Endothelial cell of umbilical vein (primary cell): ENCODE measurements at regions not wholly inside any gene's neighbourhood (a gene's known extent, or its start where the extent isn't known, plus 50 kb on each side); places are given as distances from the start of the nearest gene placed in this dataset.

Experiments used
- BruUV-seq: library from RNA; stranded (reverse); fragments of 400-500 nt; replicated peaks from 2 replicates; lab custom pipeline; 2021; lab: Mats Ljungman, UMichigan
- CTCF ChIA-PET: fragments of 300-600, 350-600 bp; sonication (Branson Sonifier 250); formaldehyde crosslinking; loops from one replicate; lab custom pipeline; 2021; ENCODE audit warnings: antibody characterized with exemption, inconsistent platforms; lab: Charles Lee
- POLR2A ChIA-PET: fragments of 300-600, 350-600 bp; sonication (Branson Sonifier 250); formaldehyde crosslinking; loops from one replicate; lab custom pipeline; 2021; ENCODE audit warnings: antibody characterized with exemption, inconsistent platforms; lab: Charles Lee
- DNase-seq: peaks from one replicate; pipeline ENCODE4 v3.0.0-alpha.2; 2011; ENCODE audit warnings: low read depth, low spot score
- FAIRE-seq: peaks from 2 replicates; lab custom pipeline; 2011; peaks lifted over from hg19 to GRCh38; lab: Jason Lieb, UNC
- H2AFZ ChIP-seq: 2 replicates; pipeline ENCODE4 v1.6.0; 2012; ENCODE audit warnings: low read depth, low read length, control low read depth, inconsistent platforms
- H3K27ac ChIP-seq: 2 replicates; pipeline ENCODE4 v1.5.1; 2011; ENCODE audit warnings: low read depth, mild to moderate bottlenecking, control low read depth, low read length, moderate library complexity; ENCODE audit not compliant: insufficient read depth
- H3K27me3 ChIP-seq, 2 experiments: 2 replicates each; pipeline versions ENCODE4 v1.6.0 to v1.6.1; 2011; ENCODE audit warnings: low read length in 2 of 2, mixed read lengths in 1 of 2; ENCODE audit not compliant: control insufficient read depth in 2 of 2, insufficient read depth in 2 of 2
- H3K36me3 ChIP-seq, 2 experiments: 2 replicates in 1 of 2; 3 replicates in 1 of 2; pipeline ENCODE4 v1.5.1; 2011; ENCODE audit warnings: low read length in 2 of 2, mild to moderate bottlenecking in 1 of 2, moderate library complexity in 1 of 2; ENCODE audit not compliant: control insufficient read depth in 2 of 2, insufficient read depth in 2 of 2; ENCODE audit errors: extremely low read depth in 1 of 2
- H3K4me1 ChIP-seq: 3 replicates; pipeline ENCODE4 v1.5.1; 2011; ENCODE audit warnings: mild to moderate bottlenecking, low read length; ENCODE audit not compliant: control insufficient read depth, insufficient read depth; ENCODE audit errors: extremely low read depth
- H3K4me2 ChIP-seq: 2 replicates; pipeline ENCODE4 v1.6.1; 2011; ENCODE audit warnings: low read length, control low read depth, mixed read lengths; ENCODE audit not compliant: insufficient read depth
- H3K4me3 ChIP-seq, 3 experiments: fragments of 200-600 bp in 1 of 3; sonication (generic), shearing (Covaris generic) in 1 of 3; replicated peaks in 1 of 3; 2 replicates each; pipeline ENCODE4 v1.5.1; 2011 to 2016; ENCODE audit warnings: control low read depth in 3 of 3, low read length in 3 of 3, mild to moderate bottlenecking in 2 of 3, inconsistent platforms in 1 of 3, low read depth in 1 of 3, moderate library complexity in 1 of 3; ENCODE audit not compliant: insufficient read depth in 1 of 3
- H3K79me2 ChIP-seq: 2 replicates; pipeline ENCODE4 v1.6.0; 2012; ENCODE audit warnings: low read length, inconsistent platforms; ENCODE audit not compliant: control insufficient read depth, insufficient read depth
- H3K9ac ChIP-seq: replicated peaks from 2 replicates; pipeline ENCODE3; 2011; ENCODE audit warnings: low read length, control low read depth; ENCODE audit not compliant: insufficient read depth; ENCODE audit errors: extremely low read depth
- H3K9me1 ChIP-seq: replicated peaks from 3 replicates; pipeline ENCODE4 v1.6.0; 2011; ENCODE audit warnings: mild to moderate bottlenecking, low read length; ENCODE audit not compliant: control insufficient read depth, insufficient read depth; ENCODE audit errors: extremely low read depth
- H3K9me3 ChIP-seq: replicated peaks from 2 replicates; pipeline ENCODE4 v1.5.1; 2012; ENCODE audit warnings: low read length, inconsistent platforms; ENCODE audit not compliant: control insufficient read depth, insufficient read depth
- H4K20me1 ChIP-seq: replicated peaks from 2 replicates; pipeline ENCODE3; 2011; ENCODE audit warnings: mild to moderate bottlenecking, low read length; ENCODE audit not compliant: control insufficient read depth, insufficient read depth; ENCODE audit errors: extremely low read depth
- EZH2 ChIP-seq: IDR thresholded peaks from 2 replicates; pipeline ENCODE4 v1.6.1; 2012; ENCODE audit warnings: borderline replicate concordance, low read depth, mild to moderate bottlenecking, moderate library complexity, low read length, inconsistent platforms; ENCODE audit not compliant: severe bottlenecking
- FOS ChIP-seq: IDR thresholded peaks from 2 replicates; pipeline ENCODE4 v1.6.1; 2011; ENCODE audit warnings: mild to moderate bottlenecking, low read length, moderate library complexity, borderline replicate concordance; ENCODE audit not compliant: insufficient read depth
- GATA2 ChIP-seq: IDR thresholded peaks from 2 replicates; pipeline ENCODE4 v1.7.0; 2011; ENCODE audit warnings: low read depth, mild to moderate bottlenecking, moderate library complexity, mixed read lengths, low read length; ENCODE audit not compliant: insufficient read length, insufficient read depth
- JUN ChIP-seq: IDR thresholded peaks from 2 replicates; pipeline ENCODE4 v1.6.1; 2011; ENCODE audit warnings: borderline replicate concordance, low read depth; ENCODE audit not compliant: insufficient read length, insufficient read depth
- MAX ChIP-seq: IDR thresholded peaks from 2 replicates; pipeline ENCODE4 v1.6.1; 2011; ENCODE audit not compliant: insufficient read depth, insufficient read length
- MYC ChIP-seq: IDR thresholded peaks from one replicate; pipeline ENCODE4 v1.6.1; 2011; ENCODE audit warnings: mild to moderate bottlenecking, low read depth, low read length
- POLR2A ChIP-seq: IDR thresholded peaks from 2 replicates; pipeline ENCODE4 v1.6.1; 2012; ENCODE audit warnings: low read depth, mild to moderate bottlenecking, control low read depth, low read length
- POLR2AphosphoS5 ChIP-seq: IDR thresholded peaks from 2 replicates; pipeline ENCODE4 v1.6.1; 2012; ENCODE audit warnings: low read depth, mild to moderate bottlenecking, control low read depth, low read length, moderate library complexity; ENCODE audit not compliant: insufficient read depth
- dilution Hi-C: fragments of 300-500 bp; cut with MboI; formaldehyde crosslinking; loops from one replicate; pipeline ENCODE4 v1.15.0; 2019; ENCODE audit warnings: low sequenced_read_pairs; ENCODE audit not compliant: extremely low pct_ligation_motif_present
- intact Hi-C: fragments of 100-400 bp; cut with micrococcal nuclease; formaldehyde crosslinking; loops from one replicate; pipeline ENCODE4 v1.10.0; 2022
- TF ChIP-seq, protein P1 (sequence below), 2 donors: IDR thresholded peaks; 1 replicate in 1 of 2; 2 replicates in 1 of 2; pipeline ENCODE4 v1.5.1; 2011; ENCODE audit warnings: low read length in 2 of 2, mild to moderate bottlenecking in 2 of 2, moderate library complexity in 2 of 2, control low read depth in 1 of 2, inconsistent platforms in 1 of 2, low read depth in 1 of 2; ENCODE audit not compliant: insufficient read depth in 1 of 2; ENCODE audit errors: extremely low read depth in 1 of 2

GRCh38 chr3:148068466-148068865, 629.2 kb upstream of the AGTR1 start:
- intact Hi-C loops (no loop called here), dilution Hi-C loops (no loop called here)
- Histone ChIP-seq H3K4me2 (no peak overlapping the region), H3K4me3 (no peak overlapping the region), H3K27ac (no peak overlapping the region), H2AFZ (peak overlapping the region; percentile 62), H3K4me1 (peaks cover 8% of the 10 kb centered on the region), H3K36me3 (no peaks in the 10 kb centered on the region), H3K9me3 (no peaks in the 10 kb centered on the region), H3K9ac (no peak overlapping the region), H3K27me3 (no peaks in the 10 kb centered on the region), H3K9me1 (no peaks in the 10 kb centered on the region), H4K20me1 (no peaks in the 10 kb centered on the region), H3K79me2 (no peaks in the 10 kb centered on the region)
- FAIRE-seq: no peak
- BruUV-seq: no TSS peak
- TF ChIP-seq EZH2 (no peak), GATA2 (no peak), MAX (no peak), POLR2AphosphoS5 (no peak), MYC (no peak), POLR2A (no peak), FOS (no peak), JUN (no peak)
- TF ChIP-seq, protein P1, sequence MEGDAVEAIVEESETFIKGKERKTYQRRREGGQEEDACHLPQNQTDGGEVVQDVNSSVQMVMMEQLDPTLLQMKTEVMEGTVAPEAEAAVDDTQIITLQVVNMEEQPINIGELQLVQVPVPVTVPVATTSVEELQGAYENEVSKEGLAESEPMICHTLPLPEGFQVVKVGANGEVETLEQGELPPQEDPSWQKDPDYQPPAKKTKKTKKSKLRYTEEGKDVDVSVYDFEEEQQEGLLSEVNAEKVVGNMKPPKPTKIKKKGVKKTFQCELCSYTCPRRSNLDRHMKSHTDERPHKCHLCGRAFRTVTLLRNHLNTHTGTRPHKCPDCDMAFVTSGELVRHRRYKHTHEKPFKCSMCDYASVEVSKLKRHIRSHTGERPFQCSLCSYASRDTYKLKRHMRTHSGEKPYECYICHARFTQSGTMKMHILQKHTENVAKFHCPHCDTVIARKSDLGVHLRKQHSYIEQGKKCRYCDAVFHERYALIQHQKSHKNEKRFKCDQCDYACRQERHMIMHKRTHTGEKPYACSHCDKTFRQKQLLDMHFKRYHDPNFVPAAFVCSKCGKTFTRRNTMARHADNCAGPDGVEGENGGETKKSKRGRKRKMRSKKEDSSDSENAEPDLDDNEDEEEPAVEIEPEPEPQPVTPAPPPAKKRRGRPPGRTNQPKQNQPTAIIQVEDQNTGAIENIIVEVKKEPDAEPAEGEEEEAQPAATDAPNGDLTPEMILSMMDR (IDR thresholded peaks at IDR 0.05; ENCODE audit: extremely low read depth in 1 of 2, insufficient read depth in 1 of 2, low read depth in 1 of 2, low read length in 2 of 2): no peak
- POLR2A ChIA-PET: no interaction called here
- CTCF ChIA-PET: interaction anchor here (1.0 to 1.6 kb wide), 5 partner anchors 8 to 452 kb away, joined by 3 to 6 read pairs (median 4); no protein-coding TSS in a partner anchor
- peak; percentile 45 for DNase-seq
